ENCODE measurements at regions not wholly inside any gene's neighbourhood (a gene's known extent, or its start where the extent isn't known, plus 50 kb on each side); places are given as distances from the start of the nearest gene placed in this dataset.

DNA sequence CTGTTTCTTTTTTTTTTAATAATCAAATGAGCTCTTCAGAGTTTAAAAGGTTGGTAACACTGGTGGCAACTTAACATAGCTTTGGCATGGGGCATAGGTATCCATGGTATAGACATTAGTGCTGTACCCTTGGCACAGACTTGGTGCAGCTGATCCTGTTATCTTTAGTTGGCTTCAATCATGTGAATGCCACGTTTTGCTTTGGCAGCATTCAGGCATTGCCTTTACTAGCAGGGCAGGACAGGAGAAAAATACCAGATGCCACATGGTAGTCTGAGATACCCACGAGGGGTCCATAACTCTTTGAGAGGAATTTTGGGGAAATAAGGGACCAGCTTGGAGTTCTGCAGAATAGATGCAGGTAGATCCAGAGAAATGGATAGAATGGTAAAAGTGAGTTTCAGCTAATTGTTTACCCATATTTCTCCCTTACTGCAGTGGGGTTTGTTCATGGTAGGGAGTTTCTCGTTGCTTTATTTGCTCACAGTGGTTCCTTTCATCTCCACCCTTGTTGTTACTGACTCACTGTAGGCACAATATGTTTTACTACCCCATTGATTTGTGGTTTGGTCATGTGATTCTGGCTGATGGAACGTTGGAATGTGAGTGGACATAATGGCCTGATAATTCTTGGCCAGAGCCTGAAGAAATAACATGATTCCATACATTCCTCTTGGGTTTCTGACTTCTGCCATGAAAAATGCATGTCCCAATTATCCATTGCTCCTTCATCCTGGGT, 342.7 kb downstream of the GLUD2 start:
- no peak for TF ChIP-seq CTCF (IDR thresholded peaks at IDR 0.05)
- no peak for TF ChIP-seq POLR2A (IDR thresholded peaks at IDR 0.05)
